PC-3 (cell line): ENCODE measurements at regions not wholly inside any gene's neighbourhood (a gene's known extent, or its start where the extent isn't known, plus 50 kb on each side); places are given as distances from the start of the nearest gene placed in this dataset.

Source experiments
- ATAC-seq: fragments of 200-7000 bp; cut with Tn5 transposase; 2 replicates; pipeline ENCODE4 v1.9.1; 2020; ENCODE audit warnings: mild to moderate bottlenecking, moderate library complexity
- BruUV-seq: library from RNA; stranded (reverse); fragments of 400-500 nt; replicated peaks from 2 replicates; lab custom pipeline; 2021; lab: Mats Ljungman, UMichigan
- CTCF ChIA-PET: fragments of 300-600 bp; sonication (Branson Sonifier 250); formaldehyde crosslinking; loops from one replicate; lab custom pipeline; 2022; ENCODE audit warnings: antibody characterized with exemption; lab: Charles Lee
- POLR2A ChIA-PET: fragments of 300-600 bp; sonication (Branson Sonifier 250); formaldehyde crosslinking; loops from one replicate; lab custom pipeline; 2022; ENCODE audit warnings: antibody characterized with exemption; ENCODE audit not compliant: unreplicated experiment; lab: Charles Lee
- DNase-seq: peaks from one replicate; pipeline ENCODE4 v3.0.0-alpha.2; 2015
- H2AFZ ChIP-seq: fragments of 300-600 bp; sonication (generic); 2 replicates; pipeline ENCODE4 v1.6.0; 2016; ENCODE audit warnings: antibody characterized with exemption, low read length
- H3F3A ChIP-seq: fragments of 300-600 bp; sonication (generic); one replicate; pipeline ENCODE4 v1.6.0; 2017; ENCODE audit warnings: antibody characterized with exemption, low read length, control low read depth, mild to moderate bottlenecking; ENCODE audit not compliant: unreplicated experiment
- H3K27ac ChIP-seq: fragments of 300-600 bp; sonication (generic); 2 replicates; pipeline ENCODE4 v1.5.1; 2016; ENCODE audit warnings: mild to moderate bottlenecking, low read length
- H3K27me3 ChIP-seq: fragments of 300-600 bp; sonication (generic); 2 replicates; pipeline ENCODE4 v1.6.1; 2016; ENCODE audit warnings: low read length, mixed read lengths
- H3K36me3 ChIP-seq: fragments of 300-600 bp; sonication (generic); 2 replicates; pipeline ENCODE4 v1.6.1; 2016; ENCODE audit warnings: low read depth, mixed run types, low read length, mixed read lengths
- H3K4me1 ChIP-seq: fragments of 300-600 bp; sonication (generic); 2 replicates; pipeline ENCODE4 v1.5.1; 2016; ENCODE audit warnings: low read length; ENCODE audit not compliant: insufficient read depth
- H3K4me2 ChIP-seq: fragments of 300-600 bp; sonication (generic); 2 replicates; pipeline ENCODE4 v1.6.0; 2016; ENCODE audit warnings: low read length
- H3K4me3 ChIP-seq: fragments of 300-600 bp; sonication (generic); 2 replicates; pipeline ENCODE4 v1.5.1; 2016; ENCODE audit warnings: mild to moderate bottlenecking, low read length, mixed read lengths
- H3K79me2 ChIP-seq: fragments of 300-600 bp; sonication (generic); 2 replicates; pipeline ENCODE4 v1.6.1; 2017; ENCODE audit warnings: low read length, mixed read lengths
- H3K9ac ChIP-seq: fragments of 300-600 bp; sonication (generic); 2 replicates; pipeline ENCODE4 v1.6.0; 2016; ENCODE audit warnings: mild to moderate bottlenecking, low read length
- H3K9me2 ChIP-seq: fragments of 300-600 bp; sonication (generic); replicated peaks from 2 replicates; pipeline ENCODE4 v1.6.1; 2016; ENCODE audit warnings: mixed run types, low read length, mixed read lengths
- H3K9me3 ChIP-seq: fragments of 300-600 bp; sonication (generic); 2 replicates; pipeline ENCODE4 v1.6.1; 2016; ENCODE audit warnings: low read length, mixed read lengths
- H4K20me1 ChIP-seq: fragments of 300-600 bp; sonication (generic); 2 replicates; pipeline ENCODE4 v1.6.1; 2016; ENCODE audit warnings: low read length, mixed read lengths
- CTCF ChIP-seq: fragments of 300-600 bp; sonication (generic); conservative IDR thresholded peaks from 2 replicates; pipeline ENCODE4 v1.5.1; 2017; ENCODE audit warnings: antibody characterized with exemption, low read depth, mild to moderate bottlenecking, low read length
- EZH2 ChIP-seq: fragments of 300-600 bp; sonication (generic); IDR thresholded peaks from one replicate; pipeline ENCODE4 v1.6.1; 2017; ENCODE audit warnings: antibody characterized with exemption, mild to moderate bottlenecking, low read length; ENCODE audit not compliant: unreplicated experiment
- EZH2phosphoT487 ChIP-seq: fragments of 300-600 bp; sonication (generic); IDR thresholded peaks from 2 replicates; pipeline ENCODE4 v1.6.1; 2018; ENCODE audit warnings: mild to moderate bottlenecking, antibody characterized with exemption, low read length, borderline replicate concordance
- intact Hi-C: fragments of 100-400 bp; cut with micrococcal nuclease; formaldehyde crosslinking; loops from 2 replicates; pipeline ENCODE4 v1.9.0; 2023

GRCh38 chr1:101709721-101710120, 287.0 kb downstream of the OLFM3 start:
- H3K4me3 ChIP-seq: no peak overlapping the region
- H4K20me1 ChIP-seq: no peaks in the 10 kb centered on the region
- no peak for DNase-seq
- H3K27ac ChIP-seq: no peak overlapping the region
- no peak for ATAC-seq
- ChIA-PET POLR2A (no interaction called here), CTCF (no interaction called here)
- no peaks in the 10 kb centered on the region for H3K9me3 ChIP-seq
- H3K4me2 ChIP-seq: no peak overlapping the region
- no peak overlapping the region for H3K9ac ChIP-seq
- 0 out of 2 replicates have a peak, but pooled peaks cover 3% of the 10 kb centered on the region for H3K27me3 ChIP-seq
- H3K79me2 ChIP-seq: no peaks in the 10 kb centered on the region
- H3K36me3 ChIP-seq: no peaks in the 10 kb centered on the region
- no peak overlapping the region for H2AFZ ChIP-seq
- intact Hi-C loops: no loop called here
- H3K9me2 ChIP-seq: no peaks in the 10 kb centered on the region
- BruUV-seq: no TSS peak
- no peaks in the 10 kb centered on the region for H3F3A ChIP-seq
- H3K4me1 ChIP-seq: no peaks in the 10 kb centered on the region
- TF ChIP-seq EZH2phosphoT487 (no peak), EZH2 (no peak), CTCF (no peak)

GRCh38 chr1:101713760-101714159, 283.0 kb downstream of the OLFM3 start:
- intact Hi-C loops: no loop called here
- ChIA-PET CTCF (no interaction called here), POLR2A (no interaction called here)
- H3K4me3 ChIP-seq: no peak overlapping the region
- H4K20me1 ChIP-seq: no peaks in the 10 kb centered on the region
- no peaks in the 10 kb centered on the region for H3F3A ChIP-seq
- H3K9me3 ChIP-seq: no peaks in the 10 kb centered on the region
- no peak overlapping the region for H3K4me2 ChIP-seq
- H3K4me1 ChIP-seq: no peaks in the 10 kb centered on the region
- no peak overlapping the region for H3K27ac ChIP-seq
- H3K36me3 ChIP-seq: no peaks in the 10 kb centered on the region
- H3K79me2 ChIP-seq: no peaks in the 10 kb centered on the region
- ATAC-seq (no peak), DNase-seq (no peak)
- H3K9ac ChIP-seq: no peak overlapping the region
- H3K9me2 ChIP-seq: no peaks in the 10 kb centered on the region
- no TSS peak for BruUV-seq
- H2AFZ ChIP-seq: no peak overlapping the region
- TF ChIP-seq EZH2phosphoT487 (no peak), EZH2 (no peak), CTCF (no peak)
- 0 out of 2 replicates have a peak, but pooled peaks cover 3% of the 10 kb centered on the region for H3K27me3 ChIP-seq

- DNase-seq (no peak), ATAC-seq (no peak)
- no TSS peak for BruUV-seq
- Histone ChIP-seq H3K79me2 (no peaks in the 10 kb centered on the region), H3F3A (no peaks in the 10 kb centered on the region), H3K4me2 (no peak overlapping the region), H3K9me2 (no peaks in the 10 kb centered on the region), H3K9me3 (no peaks in the 10 kb centered on the region), H3K27me3 (peaks cover 48% of the 10 kb centered on the region), H3K36me3 (no peaks in the 10 kb centered on the region), H3K4me3 (no peak overlapping the region), H3K27ac (no peak overlapping the region), H2AFZ (no peak overlapping the region), H3K9ac (no peak overlapping the region), H4K20me1 (no peaks in the 10 kb centered on the region), H3K4me1 (no peaks in the 10 kb centered on the region)
- intact Hi-C loops: no loop called here
- ChIA-PET CTCF (no interaction called here), POLR2A (no interaction called here)
- no peak for TF ChIP-seq EZH2phosphoT487
- no peak for TF ChIP-seq EZH2
- no peak for TF ChIP-seq CTCF
These were observed 273.3 kb downstream of the OLFM3 start for GRCh38 chr1:101723415-101723814.
